ENCODE measurements at regions not wholly inside any gene's neighbourhood (a gene's known extent, or its start where the extent isn't known, plus 50 kb on each side); places are given as distances from the start of the nearest gene placed in this dataset.
A peak's percentile ranks its signal among the peaks of the same experiment; 100 is the strongest.
"Not testable (repeated sequence)": the region's sequence is repeated elsewhere in the genome, so short reads cannot be mapped to it uniquely, and the experiment has no call there.

GRCh38 chr1:148354913-148355308 is 128.2 kb downstream of the PPIAL4G start:
- DNase-seq, result no peak

GRCh38 chr1:148354284-148354912 is 128.7 kb downstream of the PPIAL4G start:
- no peak for DNase-seq

- no peak for DNase-seq
Measured at GRCh38 chr1:148353461-148354283, 129.4 kb downstream of the PPIAL4G start.

- DNase-seq, result no peak
Measured at GRCh38 chr1:148352470-148353053, 130.5 kb downstream of the PPIAL4G start.

GRCh38 chr1:148347781-148348180 is 135.3 kb downstream of the PPIAL4G start:
- DNase-seq, result no peak

- DNase-seq, result peak; percentile 49
Measured at GRCh38 chr1:148345659-148346151, 137.4 kb downstream of the PPIAL4G start.

- not testable (repeated sequence) for DNase-seq
Measured at GRCh38 chr1:148344651-148345050, 138.5 kb downstream of the PPIAL4G start.

- not testable (repeated sequence) for DNase-seq
Measured at GRCh38 chr1:148341729-148342128, 141.4 kb downstream of the PPIAL4G start.

- DNase-seq, result not testable (repeated sequence)
Measured at GRCh38 chr1:148336121-148336918, 146.8 kb downstream of the PPIAL4G start.

GRCh38 chr1:148334339-148335130 is 148.6 kb downstream of the PPIAL4G start:
- peak; percentile 82 for DNase-seq

GRCh38 chr1:148333875-148334338 is 149.2 kb downstream of the PPIAL4G start:
- no peak for DNase-seq

GRCh38 chr1:148328884-148329283 is 154.2 kb downstream of the PPIAL4G start:
- DNase-seq, result no peak

- DNase-seq, result not testable (repeated sequence)
Measured at GRCh38 chr1:148325031-148325430, 158.1 kb downstream of the PPIAL4G start.

GRCh38 chr1:148324465-148324864 is 158.6 kb downstream of the PPIAL4G start:
- DNase-seq, result not testable (repeated sequence)

GRCh38 chr1:148320079-148320478 is 163.0 kb downstream of the PPIAL4G start:
- DNase-seq, result not testable (repeated sequence)

GRCh38 chr1:148318904-148319242 is 164.2 kb downstream of the PPIAL4G start:
- DNase-seq, result no peak

GRCh38 chr1:148318123-148318903 is 164.8 kb downstream of the PPIAL4G start:
- peak; percentile 63 for DNase-seq

- DNase-seq, result no peak
Measured at GRCh38 chr1:148317288-148317985, 165.4 kb upstream of the NBPF11 start.

- DNase-seq, result no peak
Measured at GRCh38 chr1:148315071-148315811, 163.2 kb upstream of the NBPF11 start.

- no peak for DNase-seq
Measured at GRCh38 chr1:148310807-148311206, 158.7 kb upstream of the NBPF11 start.
